Activated naive CD4-positive, alpha-beta T cell treated with anti-CD3 and anti-CD28 coated beads for 36 hours (primary cell): ENCODE measurements at regions not wholly inside any gene's neighbourhood (a gene's known extent, or its start where the extent isn't known, plus 50 kb on each side); places are given as distances from the start of the nearest gene placed in this dataset.

ENCODE experiments used
- CTCF ChIA-PET: fragments of 350-600 bp; sonication (Branson Sonifier 250); formaldehyde crosslinking; loops from one replicate; lab custom pipeline; 2021; ENCODE audit warnings: antibody characterized with exemption; lab: Charles Lee
- DNase-seq: peaks from one replicate; pipeline ENCODE4 v3.0.0-alpha.2; 2020
- H3K27ac Mint-ChIP-seq: one replicate; pipeline ENCODE4 v1.8.0; 2021; ENCODE audit warnings: mild to moderate bottlenecking, mixed read lengths
- H3K27me3 Mint-ChIP-seq: one replicate; pipeline ENCODE4 v1.8.0; 2021; ENCODE audit warnings: low read depth, mixed read lengths
- H3K36me3 Mint-ChIP-seq: one replicate; pipeline ENCODE4 v1.8.0; 2021; ENCODE audit warnings: low read depth, mixed read lengths
- H3K4me1 Mint-ChIP-seq: one replicate; pipeline ENCODE4 v1.8.0; 2021; ENCODE audit warnings: low read depth, mixed read lengths
- H3K4me3 Mint-ChIP-seq: one replicate; pipeline ENCODE4 v1.8.0; 2021; ENCODE audit warnings: mild to moderate bottlenecking, moderate library complexity, mixed read lengths
- H3K9me3 Mint-ChIP-seq: one replicate; pipeline ENCODE4 v1.8.0; 2021; ENCODE audit warnings: mixed read lengths
- intact Hi-C: fragments of 100-400 bp; cut with micrococcal nuclease; formaldehyde crosslinking; loops from one replicate; pipeline ENCODE4 v1.15.1; 2023

DNA sequence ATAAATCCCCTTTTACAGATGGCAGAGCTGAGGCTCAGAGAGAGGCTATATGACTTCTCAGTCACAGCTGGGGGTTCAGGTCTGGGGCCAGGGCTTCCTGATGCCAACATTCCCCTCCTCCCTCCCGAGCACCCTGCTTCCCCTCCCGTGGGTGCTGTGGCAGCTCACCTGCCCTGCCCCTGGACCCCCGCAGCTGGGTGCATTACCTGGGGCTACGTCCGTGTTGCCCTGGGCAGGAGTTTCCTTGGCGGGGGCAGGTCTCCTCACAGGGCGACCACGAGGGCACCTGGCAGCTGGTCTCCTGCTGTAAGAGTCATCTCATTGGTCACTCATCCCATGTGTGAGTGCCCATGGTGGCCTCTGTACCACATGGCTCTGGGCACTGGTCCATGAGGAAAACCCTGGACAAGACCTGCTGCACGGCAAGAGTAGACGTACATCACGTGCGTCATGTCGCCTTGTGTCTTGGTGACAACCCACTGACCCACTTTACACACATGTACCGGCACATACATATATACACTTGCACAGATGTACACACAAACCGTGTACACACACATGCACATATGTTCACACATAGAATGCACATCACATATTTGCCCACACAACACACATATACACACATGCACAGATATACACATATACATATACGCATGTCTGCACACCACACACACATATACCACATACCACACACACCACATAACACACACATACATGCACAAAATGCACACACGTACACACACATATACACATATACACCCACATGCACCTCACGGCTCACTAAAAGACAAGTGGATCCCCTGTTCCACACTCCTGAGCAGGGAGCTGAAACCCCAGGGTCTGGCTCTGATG, 134.0 kb downstream of the FOXL1 start:
- CTCF ChIA-PET, result no interaction called here
- H3K27me3 Mint-ChIP-seq, result peaks cover 7% of the 10 kb centered on the region

DNA sequence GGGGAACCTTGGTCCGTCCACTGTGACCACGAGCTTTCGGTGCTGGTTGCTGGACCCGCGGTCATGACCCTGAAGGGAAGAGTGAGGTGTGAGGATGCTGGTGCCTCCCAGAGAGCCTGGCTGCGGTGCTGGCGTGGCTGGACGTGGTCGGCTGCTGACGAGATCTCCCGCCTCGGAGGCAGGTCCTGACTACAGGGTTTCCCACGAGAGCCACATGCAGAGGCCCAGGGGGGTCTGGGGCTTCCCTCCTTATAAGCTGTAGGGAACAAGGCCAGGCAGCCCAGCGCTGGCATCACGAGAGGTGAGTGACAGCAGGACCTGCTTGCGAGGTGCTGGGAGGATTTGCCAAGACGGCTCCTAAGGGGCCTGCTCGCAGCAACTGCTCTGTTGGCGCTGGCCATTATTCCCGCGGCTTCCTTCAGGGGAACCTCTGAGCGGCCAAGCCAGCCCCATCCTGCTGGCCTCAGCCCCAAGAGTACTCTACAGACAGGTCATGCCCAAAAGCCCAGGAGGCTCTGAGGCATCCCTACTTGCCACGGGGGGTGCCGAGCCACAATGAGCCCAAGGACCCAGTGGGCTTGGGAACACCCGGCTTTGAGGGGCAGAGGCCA, 134.8 kb downstream of the FOXL1 start:
- no peaks in the 10 kb centered on the region for H3K4me1 Mint-ChIP-seq
- H3K27ac Mint-ChIP-seq, result no peak overlapping the region
- CTCF ChIA-PET, result no interaction called here
- peaks cover 8% of the 10 kb centered on the region for H3K27me3 Mint-ChIP-seq
- DNase-seq, result no peak
- intact Hi-C loops, result no loop called here
- no peaks in the 10 kb centered on the region for H3K36me3 Mint-ChIP-seq
- no peak overlapping the region for H3K4me3 Mint-ChIP-seq
- peaks cover 5% of the 10 kb centered on the region for H3K9me3 Mint-ChIP-seq

More for the DNA sequence above, 134.0 kb downstream of the FOXL1 start:
- intact Hi-C loops, result no loop called here
- H3K36me3 Mint-ChIP-seq, result no peaks in the 10 kb centered on the region
- DNase-seq, result no peak
- no peaks in the 10 kb centered on the region for H3K4me1 Mint-ChIP-seq
- H3K4me3 Mint-ChIP-seq, result no peak overlapping the region
- no peak overlapping the region for H3K27ac Mint-ChIP-seq
- H3K9me3 Mint-ChIP-seq, result peaks cover 5% of the 10 kb centered on the region

DNA sequence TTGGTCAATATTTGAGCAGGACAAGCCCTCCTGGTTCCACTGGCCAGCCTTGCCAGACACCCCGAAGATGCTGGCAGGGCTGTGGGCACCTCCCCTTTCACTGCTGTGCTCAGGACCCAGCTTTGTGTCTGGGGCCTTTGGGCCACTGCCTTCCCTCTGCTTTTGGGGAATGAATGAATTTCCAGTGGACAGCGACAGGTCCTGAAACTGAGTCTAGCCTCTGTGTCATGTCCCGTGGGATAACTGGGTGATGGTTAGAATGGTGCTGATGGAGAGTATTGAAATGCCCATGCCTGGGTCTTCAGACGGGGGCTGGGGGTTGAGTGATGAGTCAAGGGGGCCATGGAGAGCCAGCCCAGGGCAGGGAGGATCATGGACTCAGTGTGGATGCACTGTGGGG, 135.8 kb downstream of the FOXL1 start:
- H3K27me3 Mint-ChIP-seq, result peaks cover 8% of the 10 kb centered on the region
- peaks cover 2% of the 10 kb centered on the region for H3K9me3 Mint-ChIP-seq
- H3K27ac Mint-ChIP-seq, result no peak overlapping the region
- no peak for DNase-seq
- CTCF ChIA-PET, result no interaction called here
- no peaks in the 10 kb centered on the region for H3K36me3 Mint-ChIP-seq
- H3K4me1 Mint-ChIP-seq, result no peaks in the 10 kb centered on the region
- no peak overlapping the region for H3K4me3 Mint-ChIP-seq
- intact Hi-C loops, result no loop called here

DNA sequence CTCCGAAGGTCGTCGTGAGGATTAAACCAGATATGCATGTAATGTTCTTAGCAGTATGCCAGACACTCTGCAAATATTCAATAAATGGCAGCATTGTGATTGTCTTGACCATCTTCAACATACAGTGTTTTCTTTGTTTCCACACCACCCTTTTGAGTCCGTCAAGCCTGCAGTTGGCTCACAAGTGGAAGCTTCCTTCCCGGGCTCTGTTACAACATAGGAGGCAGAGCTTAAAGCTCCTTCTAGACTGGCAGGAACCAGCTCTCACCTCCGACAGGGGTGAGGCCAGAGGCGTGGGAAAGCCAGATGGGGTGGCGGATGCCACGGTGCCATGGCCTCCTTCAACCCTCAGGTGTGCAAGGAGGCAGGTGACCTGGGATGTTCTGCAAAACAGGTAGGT, 138.3 kb downstream of the FOXL1 start:
- no peak for DNase-seq
- no peak overlapping the region for H3K27ac Mint-ChIP-seq
- no peaks in the 10 kb centered on the region for H3K36me3 Mint-ChIP-seq
- no peak overlapping the region for H3K4me3 Mint-ChIP-seq
- no peaks in the 10 kb centered on the region for H3K9me3 Mint-ChIP-seq
- H3K4me1 Mint-ChIP-seq, result no peaks in the 10 kb centered on the region
- peaks cover 8% of the 10 kb centered on the region for H3K27me3 Mint-ChIP-seq
- CTCF ChIA-PET, result no interaction called here
- intact Hi-C loops, result no loop called here

DNA sequence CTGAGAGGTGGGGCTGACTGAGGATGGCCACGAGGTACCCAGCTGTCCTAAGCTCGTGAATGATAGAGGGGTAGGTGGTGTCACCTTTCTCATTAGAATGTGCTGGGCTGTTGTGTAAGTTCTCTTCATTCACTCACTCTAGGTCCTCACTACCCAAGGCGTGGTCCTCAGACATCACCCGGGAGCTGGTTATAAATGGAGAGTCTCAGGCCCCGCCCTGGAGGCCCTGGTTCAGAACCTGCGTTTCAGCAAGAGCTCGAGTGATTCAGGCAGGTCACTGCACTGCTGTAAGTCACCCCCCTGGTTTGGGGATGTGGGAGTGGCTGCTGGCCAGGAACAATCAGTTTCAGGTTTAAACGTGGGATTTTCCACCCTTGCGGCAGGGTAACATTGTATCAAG, 139.8 kb downstream of the FOXL1 start:
- Mint-ChIP-seq H3K27me3 (peaks cover 8% of the 10 kb centered on the region), H3K27ac (no peak overlapping the region), H3K4me1 (no peaks in the 10 kb centered on the region), H3K36me3 (no peaks in the 10 kb centered on the region), H3K9me3 (no peaks in the 10 kb centered on the region), H3K4me3 (no peak overlapping the region)
- intact Hi-C loops, result no loop called here
- CTCF ChIA-PET, result no interaction called here
- peak; percentile 31 for DNase-seq

DNA sequence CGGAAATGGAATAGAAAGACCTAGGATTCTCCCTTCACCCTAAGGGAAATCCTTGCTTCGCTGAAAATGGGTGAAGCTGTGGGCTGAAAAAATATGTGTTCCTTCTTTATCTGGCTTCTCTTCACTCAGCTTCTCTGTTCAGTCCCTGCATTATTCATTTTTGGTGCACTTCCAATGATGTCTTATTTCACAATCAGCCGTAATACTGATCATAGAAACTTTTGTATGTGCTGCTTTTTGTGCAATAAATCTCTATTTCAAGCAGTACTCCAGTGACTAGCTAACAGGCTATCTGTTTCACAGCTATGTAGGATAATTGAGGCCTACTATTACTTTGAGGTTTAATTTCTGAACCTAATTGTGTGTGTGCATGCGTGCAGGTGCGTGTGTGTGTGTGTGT, 144.6 kb downstream of the FOXL1 start:
- no peak for DNase-seq
- CTCF ChIA-PET, result no interaction called here
- Mint-ChIP-seq H3K4me3 (no peak overlapping the region), H3K36me3 (no peaks in the 10 kb centered on the region), H3K27ac (no peak overlapping the region), H3K27me3 (peaks cover 12% of the 10 kb centered on the region), H3K4me1 (no peaks in the 10 kb centered on the region), H3K9me3 (no peaks in the 10 kb centered on the region)
- intact Hi-C loops, result no loop called here

DNA sequence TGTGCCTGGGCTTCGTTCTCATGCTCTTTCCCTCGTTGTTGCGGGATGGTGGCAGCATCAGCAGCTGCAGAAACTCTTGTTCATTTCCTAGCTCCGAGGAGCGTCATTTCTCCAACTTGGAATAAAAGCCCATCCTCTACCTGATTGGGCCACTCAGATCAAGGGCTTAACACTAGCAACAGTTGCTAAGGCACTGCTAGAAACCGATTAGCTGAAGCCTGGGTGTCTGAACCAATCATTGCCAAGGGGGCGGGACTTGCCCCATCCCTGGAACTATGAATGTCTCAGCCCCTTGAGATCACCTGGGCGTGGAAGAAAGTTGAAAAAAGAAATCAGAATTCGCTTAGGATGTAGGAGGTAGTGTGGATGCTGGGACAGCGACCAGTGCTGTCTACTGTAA, 145.3 kb downstream of the FOXL1 start:
- no peaks in the 10 kb centered on the region for H3K36me3 Mint-ChIP-seq
- no peak overlapping the region for H3K27ac Mint-ChIP-seq
- H3K4me1 Mint-ChIP-seq, result no peaks in the 10 kb centered on the region
- H3K9me3 Mint-ChIP-seq, result no peaks in the 10 kb centered on the region
- DNase-seq, result no peak
- CTCF ChIA-PET, result no interaction called here
- intact Hi-C loops, result no loop called here
- peaks cover 16% of the 10 kb centered on the region for H3K27me3 Mint-ChIP-seq
- no peak overlapping the region for H3K4me3 Mint-ChIP-seq

DNA sequence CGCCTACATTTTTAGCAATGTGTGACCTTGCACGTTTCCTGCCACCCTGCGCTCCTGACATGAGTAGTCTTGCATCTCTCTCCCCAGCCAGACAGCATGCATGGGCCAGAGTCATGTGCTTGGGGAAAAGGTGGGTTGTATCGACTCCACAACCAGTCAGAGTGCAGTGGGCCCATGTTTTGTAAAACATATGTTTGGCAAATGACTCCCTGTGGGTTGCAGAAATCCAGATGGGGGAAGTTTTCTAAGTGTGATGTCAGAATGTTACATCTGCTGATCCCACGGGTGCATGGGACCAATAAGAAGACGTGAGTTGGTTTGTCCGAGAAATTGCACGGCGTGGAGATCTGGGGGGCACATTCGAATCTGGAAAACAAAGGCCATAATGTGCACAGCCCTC, 147.1 kb downstream of the FOXL1 start:
- Mint-ChIP-seq H3K9me3 (no peaks in the 10 kb centered on the region), H3K4me1 (no peaks in the 10 kb centered on the region), H3K27ac (no peak overlapping the region), H3K4me3 (no peak overlapping the region), H3K27me3 (peaks cover 17% of the 10 kb centered on the region), H3K36me3 (no peaks in the 10 kb centered on the region)
- intact Hi-C loops, result no loop called here
- CTCF ChIA-PET, result no interaction called here
- no peak for DNase-seq

DNA sequence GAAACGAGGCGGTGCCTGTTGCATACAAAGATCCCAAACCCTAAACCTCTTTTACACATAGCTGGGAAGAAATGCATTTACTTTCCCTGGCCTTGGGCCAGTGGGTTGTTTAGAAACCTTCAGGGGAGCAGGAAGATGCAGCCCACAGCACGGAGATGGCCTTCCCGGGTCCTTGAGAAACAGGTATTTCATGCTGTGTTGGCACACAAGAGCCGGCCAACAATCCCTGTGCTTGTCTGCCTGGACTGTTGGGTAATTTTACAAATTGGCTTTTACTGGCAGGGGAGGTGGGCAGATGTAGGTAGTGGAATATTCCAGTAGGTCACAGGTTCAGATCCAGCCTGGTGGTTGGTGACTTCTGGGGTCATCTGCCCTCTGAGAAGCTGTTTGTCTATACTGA, 148.0 kb downstream of the FOXL1 start:
- peaks cover 24% of the 10 kb centered on the region for H3K27me3 Mint-ChIP-seq
- intact Hi-C loops, result no loop called here
- CTCF ChIA-PET, result no interaction called here
- no peaks in the 10 kb centered on the region for H3K36me3 Mint-ChIP-seq
- no peak overlapping the region for H3K4me3 Mint-ChIP-seq
- no peaks in the 10 kb centered on the region for H3K9me3 Mint-ChIP-seq
- H3K27ac Mint-ChIP-seq, result no peak overlapping the region
- no peaks in the 10 kb centered on the region for H3K4me1 Mint-ChIP-seq
- no peak for DNase-seq

DNA sequence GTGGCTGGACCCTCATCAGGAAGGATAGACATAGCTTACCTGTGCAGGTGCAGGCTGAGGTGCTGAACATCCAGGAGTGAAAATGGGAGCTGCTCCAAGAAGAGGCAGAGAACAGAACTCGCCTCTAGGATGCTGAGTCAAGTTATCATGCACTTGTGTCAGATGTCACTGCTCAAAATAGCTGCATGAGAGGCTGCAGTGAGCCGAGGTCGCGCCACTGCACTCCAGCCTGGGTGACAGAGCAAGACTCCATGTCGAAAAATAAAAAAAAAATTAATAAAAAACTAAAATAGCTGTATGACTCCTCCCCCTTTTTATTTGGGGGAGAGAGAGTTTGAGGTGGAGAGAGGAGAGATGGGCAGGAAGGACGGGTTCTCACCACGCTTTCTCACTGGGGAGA, 148.8 kb downstream of the FOXL1 start:
- Mint-ChIP-seq H3K9me3 (no peaks in the 10 kb centered on the region), H3K27ac (no peak overlapping the region), H3K4me3 (no peak overlapping the region), H3K4me1 (no peaks in the 10 kb centered on the region), H3K27me3 (peaks cover 32% of the 10 kb centered on the region), H3K36me3 (no peaks in the 10 kb centered on the region)
- CTCF ChIA-PET, result no interaction called here
- DNase-seq, result no peak
- intact Hi-C loops, result no loop called here

DNA sequence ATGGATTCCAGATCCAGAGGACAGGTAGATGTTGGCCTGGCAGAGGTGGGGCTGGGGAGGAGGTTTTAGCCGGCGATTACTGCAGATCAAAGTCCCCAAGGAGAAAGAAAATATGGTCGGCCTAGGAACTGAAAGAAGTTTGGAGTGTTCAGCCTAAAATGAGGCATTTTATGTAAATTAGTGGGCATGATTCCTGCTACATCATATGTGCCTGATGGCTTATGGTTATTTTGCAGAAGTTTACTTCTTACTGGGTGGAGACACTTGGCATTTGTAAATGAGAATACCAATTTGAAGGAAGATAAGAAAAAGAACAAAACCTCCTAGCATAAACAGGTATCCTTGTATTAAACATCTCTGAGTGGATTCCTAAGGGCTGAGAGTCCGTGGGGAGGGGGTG, 149.3 kb downstream of the FOXL1 start:
- H3K4me1 Mint-ChIP-seq, result no peaks in the 10 kb centered on the region
- intact Hi-C loops, result no loop called here

DNA sequence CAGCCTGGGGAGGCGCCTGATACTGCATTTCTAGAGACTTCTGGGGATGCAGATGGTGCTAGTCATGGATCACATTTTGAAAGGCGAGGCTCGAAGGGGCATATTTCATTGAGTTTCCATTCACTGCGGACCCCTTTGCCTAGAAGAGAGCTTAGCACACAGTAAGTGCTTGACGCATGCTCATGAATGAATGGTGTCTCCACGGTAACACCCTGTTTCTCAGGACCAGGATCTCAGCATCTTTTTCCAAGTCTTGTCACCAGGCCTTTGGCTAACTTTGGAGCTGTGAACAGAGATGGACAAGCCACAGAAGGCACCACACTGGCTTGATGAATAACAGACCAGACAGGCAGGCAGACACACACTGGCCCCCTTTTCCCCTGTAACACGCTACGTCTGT, 151.3 kb downstream of the FOXL1 start:
- Mint-ChIP-seq H3K36me3 (no peaks in the 10 kb centered on the region), H3K9me3 (no peaks in the 10 kb centered on the region), H3K4me1 (no peaks in the 10 kb centered on the region), H3K4me3 (no peak overlapping the region), H3K27ac (no peak overlapping the region), H3K27me3 (peaks cover 53% of the 10 kb centered on the region)
- CTCF ChIA-PET, result no interaction called here
- intact Hi-C loops, result loop anchor here (10.0 kb wide), 1 partner anchor 165 kb away; the partner anchor contains the start of gene FOXC2
- no peak for DNase-seq

More for the DNA sequence above, 149.3 kb downstream of the FOXL1 start:
- Mint-ChIP-seq H3K4me3 (no peak overlapping the region), H3K9me3 (no peaks in the 10 kb centered on the region), H3K27me3 (peaks cover 35% of the 10 kb centered on the region), H3K27ac (no peak overlapping the region), H3K36me3 (no peaks in the 10 kb centered on the region)
- DNase-seq, result no peak
- CTCF ChIA-PET, result no interaction called here

DNA sequence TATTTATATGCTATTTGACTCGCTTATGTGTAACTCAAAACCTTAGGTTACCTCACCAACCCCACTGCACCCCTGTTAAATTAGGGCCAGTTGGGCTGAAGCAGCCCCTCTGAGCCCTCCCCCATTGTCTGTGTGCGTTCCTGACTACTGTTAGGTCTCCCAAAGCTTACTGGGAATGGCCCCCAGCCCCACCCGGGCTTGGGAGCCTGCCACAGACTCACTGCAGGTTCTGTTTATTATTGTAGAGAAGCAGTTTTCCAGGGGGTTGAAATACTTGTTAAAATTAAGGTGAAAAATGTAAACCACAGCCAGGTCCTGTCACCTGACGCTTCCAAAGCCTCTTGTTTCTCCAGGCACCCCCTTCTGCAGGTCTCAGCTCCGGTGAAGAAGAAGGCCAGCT, 151.7 kb downstream of the FOXL1 start:
- intact Hi-C loops, result loop anchor here (10.0 kb wide), 1 partner anchor 165 kb away; the partner anchor contains the start of gene FOXC2
- no peaks in the 10 kb centered on the region for H3K36me3 Mint-ChIP-seq
- no peak for DNase-seq
- no peak overlapping the region for H3K27ac Mint-ChIP-seq
- peaks cover 55% of the 10 kb centered on the region for H3K27me3 Mint-ChIP-seq
- H3K4me3 Mint-ChIP-seq, result no peak overlapping the region
- no peaks in the 10 kb centered on the region for H3K4me1 Mint-ChIP-seq
- H3K9me3 Mint-ChIP-seq, result no peaks in the 10 kb centered on the region
- CTCF ChIA-PET, result no interaction called here
